Fibroblast of lung (primary cell): ENCODE measurements at regions not wholly inside any gene's neighbourhood (a gene's known extent, or its start where the extent isn't known, plus 50 kb on each side); places are given as distances from the start of the nearest gene placed in this dataset.

Experiments
- DNase-seq, 2 donors: peaks; one replicate each; pipeline versions ENCODE4 v3.0.0 to v3.0.0-alpha.2; 2010; ENCODE audit warnings: low read depth in 2 of 2
- H2AFZ ChIP-seq: 2 replicates; pipeline ENCODE4 v1.5.1; 2012; ENCODE audit warnings: low read length, control low read depth, inconsistent platforms
- H3K27ac ChIP-seq: 2 replicates; pipeline ENCODE4 v1.5.1; 2011; ENCODE audit warnings: low read length, control low read depth; ENCODE audit not compliant: insufficient read depth
- H3K27me3 ChIP-seq: 2 replicates; pipeline ENCODE4 v1.5.1; 2011; ENCODE audit warnings: mild to moderate bottlenecking, low read length; ENCODE audit not compliant: control insufficient read depth, insufficient read depth
- H3K36me3 ChIP-seq: 2 replicates; pipeline ENCODE4 v1.5.1; 2011; ENCODE audit warnings: low read length; ENCODE audit not compliant: control insufficient read depth, insufficient read depth
- H3K4me1 ChIP-seq: 2 replicates; pipeline ENCODE4 v1.5.1; 2011; ENCODE audit warnings: low read length; ENCODE audit not compliant: control insufficient read depth, insufficient read depth; ENCODE audit errors: extremely low read depth
- H3K4me2 ChIP-seq: 2 replicates; pipeline ENCODE4 v1.5.1; 2011; ENCODE audit warnings: low read length, control low read depth; ENCODE audit not compliant: insufficient read depth; ENCODE audit errors: extremely low read depth
- H3K4me3 ChIP-seq, 4 experiments: fragments of 200-600 bp in 1 of 4; sonication (generic) in 1 of 4; replicated peaks in 1 of 4; 2 replicates each; pipeline ENCODE4 v1.5.1; 2011 to 2016; ENCODE audit warnings: low read length in 4 of 4, low read depth in 3 of 4, mild to moderate bottlenecking in 3 of 4, control low read depth in 2 of 4, inconsistent platforms in 1 of 4, mixed read lengths in 1 of 4; ENCODE audit not compliant: insufficient read depth in 1 of 4; ENCODE audit errors: control extremely low read depth in 1 of 4
- H3K79me2 ChIP-seq: 2 replicates; pipeline ENCODE4 v1.5.1; 2012; ENCODE audit warnings: mild to moderate bottlenecking, low read length, inconsistent platforms; ENCODE audit not compliant: control insufficient read depth, insufficient read depth
- H3K9ac ChIP-seq: 2 replicates; pipeline ENCODE4 v1.5.1; 2011; ENCODE audit warnings: mild to moderate bottlenecking, low read length, control low read depth; ENCODE audit not compliant: insufficient read depth
- H3K9me3 ChIP-seq: 2 replicates; pipeline ENCODE4 v1.5.1; 2012; ENCODE audit warnings: low read depth, low read length; ENCODE audit not compliant: control insufficient read depth, insufficient read depth
- H4K20me1 ChIP-seq: 2 replicates; pipeline ENCODE4 v1.5.1; 2011; ENCODE audit warnings: low read length; ENCODE audit not compliant: control insufficient read depth, insufficient read depth; ENCODE audit errors: extremely low read depth
- CTCF ChIP-seq, 2 donors: IDR thresholded peaks in 1 of 2; conservative IDR thresholded peaks in 1 of 2; 1 replicate in 1 of 2; 2 replicates in 1 of 2; pipeline ENCODE4 v1.5.1; 2011 to 2012; ENCODE audit warnings: low read length in 2 of 2, control low read depth in 1 of 2, inconsistent platforms in 1 of 2, low read depth in 1 of 2, mild to moderate bottlenecking in 1 of 2
- EZH2 ChIP-seq: IDR thresholded peaks from 2 replicates; pipeline ENCODE4 v1.5.1; 2012; ENCODE audit warnings: low read length, control low read depth, mild to moderate bottlenecking; ENCODE audit errors: missing control alignments

GRCh38 chr6:96286503-96286902, 235.1 kb upstream of the UFL1 start:
- no peaks in the 10 kb centered on the region for H3K79me2 ChIP-seq
- no peak overlapping the region for H3K4me3 ChIP-seq
- H3K36me3 ChIP-seq, result no peaks in the 10 kb centered on the region
- H3K4me2 ChIP-seq, result no peak overlapping the region
- no peaks in the 10 kb centered on the region for H3K27me3 ChIP-seq
- H2AFZ ChIP-seq, result no peak overlapping the region
- no peaks in the 10 kb centered on the region for H3K9me3 ChIP-seq
- no peak for TF ChIP-seq CTCF (conservative IDR thresholded peaks at IDR 0.05 in 1 of 2, IDR thresholded peaks at IDR 0.05 in 1 of 2; ENCODE audit: low read depth in 1 of 2, low read length in 2 of 2)
- TF ChIP-seq EZH2, result no peak
- H4K20me1 ChIP-seq, result no peaks in the 10 kb centered on the region
- H3K4me1 ChIP-seq, result no peaks in the 10 kb centered on the region
- H3K9ac ChIP-seq, result no peak overlapping the region
- no peak for DNase-seq
- H3K27ac ChIP-seq, result no peak overlapping the region

- Histone ChIP-seq H3K27me3 (no peaks in the 10 kb centered on the region), H3K4me3 (no peak overlapping the region), H2AFZ (no peak overlapping the region), H4K20me1 (no peaks in the 10 kb centered on the region), H3K4me1 (no peaks in the 10 kb centered on the region), H3K36me3 (no peaks in the 10 kb centered on the region), H3K9me3 (no peaks in the 10 kb centered on the region), H3K9ac (no peak overlapping the region), H3K4me2 (no peak overlapping the region), H3K27ac (no peak overlapping the region), H3K79me2 (no peaks in the 10 kb centered on the region)
- TF ChIP-seq CTCF (conservative IDR thresholded peaks at IDR 0.05 in 1 of 2, IDR thresholded peaks at IDR 0.05 in 1 of 2; ENCODE audit: low read depth in 1 of 2, low read length in 2 of 2) (no peak), EZH2 (no peak)
- DNase-seq, result no peak
These were observed 222.1 kb upstream of the UFL1 start for GRCh38 chr6:96299525-96299924.

GRCh38 chr6:96301023-96301422, 220.6 kb upstream of the UFL1 start:
- Histone ChIP-seq H3K27ac (no peak overlapping the region), H3K36me3 (no peaks in the 10 kb centered on the region), H3K9me3 (no peaks in the 10 kb centered on the region), H3K4me3 (no peak overlapping the region), H3K79me2 (no peaks in the 10 kb centered on the region), H2AFZ (no peak overlapping the region), H3K4me1 (no peaks in the 10 kb centered on the region), H3K9ac (no peak overlapping the region), H3K4me2 (no peak overlapping the region), H3K27me3 (no peaks in the 10 kb centered on the region), H4K20me1 (no peaks in the 10 kb centered on the region)
- peak in 1 of 2 donors; percentile 13 for DNase-seq
- TF ChIP-seq CTCF (conservative IDR thresholded peaks at IDR 0.05 in 1 of 2, IDR thresholded peaks at IDR 0.05 in 1 of 2; ENCODE audit: low read depth in 1 of 2, low read length in 2 of 2) (no peak), EZH2 (no peak)
